WTC11 (cell line): ENCODE measurements at regions not wholly inside any gene's neighbourhood (a gene's known extent, or its start where the extent isn't known, plus 50 kb on each side); places are given as distances from the start of the nearest gene placed in this dataset.

Source experiments
- CTCF ChIP-seq: fragments of 200-600 bp; IDR thresholded peaks from 2 replicates; pipeline ENCODE4 v1.8.0; 2022; ENCODE audit warnings: antibody characterized with exemption
- ESRRA ChIP-seq: sonication (generic); formaldehyde crosslinking; IDR thresholded peaks from 2 replicates; pipeline ENCODE4 v1.8.1; 2022; ENCODE audit warnings: mild to moderate bottlenecking, missing genetic modification reagents, borderline replicate concordance
- IRF2 ChIP-seq: sonication (generic); formaldehyde crosslinking; IDR thresholded peaks from 2 replicates; pipeline ENCODE4 v1.8.0; 2022; ENCODE audit warnings: low read depth, missing genetic modification reagents, borderline replicate concordance
- MAX ChIP-seq: sonication (generic); formaldehyde crosslinking; IDR thresholded peaks from 2 replicates; pipeline ENCODE4 v1.8.0; 2022; ENCODE audit warnings: mild to moderate bottlenecking, missing genetic modification reagents
- SMAD3 ChIP-seq: sonication (generic); formaldehyde crosslinking; IDR thresholded peaks from 2 replicates; pipeline ENCODE4 v1.8.0; 2022; ENCODE audit warnings: missing genetic modification reagents, mild to moderate bottlenecking, borderline replicate concordance
- SP1 ChIP-seq: sonication (generic); formaldehyde crosslinking; conservative IDR thresholded peaks from 2 replicates; pipeline ENCODE4 v1.8.1; 2022; ENCODE audit warnings: missing genetic modification reagents
- USF1 ChIP-seq: sonication (generic); formaldehyde crosslinking; IDR thresholded peaks from 2 replicates; pipeline ENCODE4 v1.8.0; 2022; ENCODE audit warnings: mild to moderate bottlenecking, missing genetic modification reagents
- USF2 ChIP-seq: sonication (generic); formaldehyde crosslinking; IDR thresholded peaks from 2 replicates; pipeline ENCODE4 v1.8.1; 2023; ENCODE audit warnings: mild to moderate bottlenecking, missing genetic modification reagents, moderate library complexity
- ZNF281 ChIP-seq: sonication (generic); formaldehyde crosslinking; IDR thresholded peaks from 2 replicates; pipeline ENCODE4 v1.8.0; 2023; ENCODE audit warnings: mild to moderate bottlenecking, missing genetic modification reagents
- ZNF317 ChIP-seq: sonication (generic); formaldehyde crosslinking; IDR thresholded peaks from 2 replicates; pipeline ENCODE4 v1.8.1; 2023; ENCODE audit warnings: low read depth, mild to moderate bottlenecking, moderate library complexity, missing genetic modification reagents, borderline replicate concordance
- TF ChIP-seq, protein P1 (sequence below): sonication (generic); formaldehyde crosslinking; conservative IDR thresholded peaks from 2 replicates; pipeline ENCODE4 v1.8.1; 2022; ENCODE audit warnings: mild to moderate bottlenecking, missing genetic modification reagents

DNA sequence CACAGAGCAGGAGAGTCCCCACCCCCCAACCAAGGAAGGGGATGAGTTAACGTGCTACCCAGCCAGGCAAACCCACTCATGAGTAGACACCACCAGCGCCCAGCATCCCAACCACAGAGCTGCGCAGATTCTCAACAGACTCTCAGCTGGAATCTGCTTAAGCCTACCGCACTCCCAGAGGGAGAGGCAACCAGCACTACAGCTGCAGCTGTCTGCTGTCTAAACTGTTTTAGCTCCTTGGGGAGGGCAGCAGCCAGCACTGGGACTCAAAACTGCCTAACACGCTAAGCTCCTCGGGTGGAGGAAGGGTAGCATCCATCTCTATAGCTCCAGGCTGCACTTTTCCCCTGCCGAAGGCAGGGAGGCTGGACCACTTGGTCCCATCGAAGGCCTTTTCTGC, 539.8 kb downstream of the EPHA7 start:
- TF ChIP-seq, protein P1, sequence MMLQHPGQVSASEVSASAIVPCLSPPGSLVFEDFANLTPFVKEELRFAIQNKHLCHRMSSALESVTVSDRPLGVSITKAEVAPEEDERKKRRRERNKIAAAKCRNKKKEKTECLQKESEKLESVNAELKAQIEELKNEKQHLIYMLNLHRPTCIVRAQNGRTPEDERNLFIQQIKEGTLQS (CRISPR knock-in tag): no peak
- TF ChIP-seq ZNF281 (CRISPR knock-in tag): no peak
- TF ChIP-seq CTCF: no peak
- TF ChIP-seq ZNF317 (CRISPR knock-in tag): no peak
- no peak for TF ChIP-seq IRF2 (CRISPR knock-in tag)
- no peak for TF ChIP-seq USF2 (CRISPR knock-in tag)
- no peak for TF ChIP-seq SMAD3
- no peak for TF ChIP-seq SP1 (CRISPR knock-in tag)
- TF ChIP-seq USF1 (CRISPR knock-in tag): no peak
- TF ChIP-seq MAX: no peak
- no peak for TF ChIP-seq ESRRA (CRISPR knock-in tag)
